ENCODE measurements at regions not wholly inside any gene's neighbourhood (a gene's known extent, or its start where the extent isn't known, plus 50 kb on each side); places are given as distances from the start of the nearest gene placed in this dataset.
A peak's percentile ranks its signal among the peaks of the same experiment; 100 is the strongest.

- TF ChIP-seq CTCF (conservative IDR thresholded peaks at IDR 0.05) = no peak
- H3K27me3 Mint-ChIP-seq = no peaks in the 10 kb centered on the region
Measured at GRCh38 chr13:48165063-48165462, 67.9 kb upstream of the ITM2B start.

GRCh38 chr13:48163061-48163460 lies 68.2 kb upstream of the MED4 start:
- no peak overlapping the region for H3K27ac Mint-ChIP-seq
- no peaks in the 10 kb centered on the region for H3K9me3 Mint-ChIP-seq

More at GRCh38 chr13:48165063-48165462, 67.9 kb upstream of the ITM2B start:
- no peak for DNase-seq (ENCODE audit: extremely low spot score, unreplicated experiment)
- Mint-ChIP-seq H3K9me3 (no peaks in the 10 kb centered on the region), H3K4me1 (ENCODE audit: unreplicated experiment) (no peaks in the 10 kb centered on the region), H3K36me3 (no peaks in the 10 kb centered on the region), H3K4me3 (no peak overlapping the region), H3K27ac (no peak overlapping the region)

GRCh38 chr13:48162217-48162616 lies 67.3 kb upstream of the MED4 start:
- H3K27ac Mint-ChIP-seq = no peak overlapping the region

More at GRCh38 chr13:48163061-48163460, 68.2 kb upstream of the MED4 start:
- Mint-ChIP-seq H3K4me1 (ENCODE audit: unreplicated experiment) (no peaks in the 10 kb centered on the region), H3K4me3 (no peak overlapping the region), H3K27me3 (no peaks in the 10 kb centered on the region), H3K36me3 (no peaks in the 10 kb centered on the region)
- no peak for DNase-seq (ENCODE audit: extremely low spot score, unreplicated experiment)
- no peak for TF ChIP-seq CTCF (conservative IDR thresholded peaks at IDR 0.05)

GRCh38 chr13:48161530-48162179 lies 66.8 kb upstream of the MED4 start:
- H3K27ac Mint-ChIP-seq = no peak overlapping the region
- H3K4me1 Mint-ChIP-seq (ENCODE audit: unreplicated experiment) = no peaks in the 10 kb centered on the region
- H3K27me3 Mint-ChIP-seq = no peaks in the 10 kb centered on the region
- no peak for TF ChIP-seq CTCF (conservative IDR thresholded peaks at IDR 0.05)
- H3K36me3 Mint-ChIP-seq = no peaks in the 10 kb centered on the region
- H3K4me3 Mint-ChIP-seq = no peak overlapping the region
- no peak for DNase-seq (ENCODE audit: extremely low spot score, unreplicated experiment)
- H3K9me3 Mint-ChIP-seq = no peaks in the 10 kb centered on the region

More at GRCh38 chr13:48162217-48162616, 67.3 kb upstream of the MED4 start:
- no peaks in the 10 kb centered on the region for H3K9me3 Mint-ChIP-seq
- no peak for DNase-seq (ENCODE audit: extremely low spot score, unreplicated experiment)
- H3K4me1 Mint-ChIP-seq (ENCODE audit: unreplicated experiment) = no peaks in the 10 kb centered on the region
- H3K27me3 Mint-ChIP-seq = no peaks in the 10 kb centered on the region
- H3K4me3 Mint-ChIP-seq = no peak overlapping the region
- TF ChIP-seq CTCF (conservative IDR thresholded peaks at IDR 0.05) = no peak
- no peaks in the 10 kb centered on the region for H3K36me3 Mint-ChIP-seq

GRCh38 chr13:48160606-48161278 lies 65.8 kb upstream of the MED4 start:
- H3K27me3 Mint-ChIP-seq = no peaks in the 10 kb centered on the region

More at GRCh38 chr13:48160606-48161278, 65.8 kb upstream of the MED4 start:
- DNase-seq (ENCODE audit: extremely low spot score, unreplicated experiment) = no peak
- H3K9me3 Mint-ChIP-seq = no peaks in the 10 kb centered on the region
- H3K36me3 Mint-ChIP-seq = no peaks in the 10 kb centered on the region
- H3K4me3 Mint-ChIP-seq = no peak overlapping the region
- peak overlapping the region; percentile 23 for H3K27ac Mint-ChIP-seq
- H3K4me1 Mint-ChIP-seq (ENCODE audit: unreplicated experiment) = no peaks in the 10 kb centered on the region
- TF ChIP-seq CTCF (conservative IDR thresholded peaks at IDR 0.05) = no peak

Measured in type B pancreatic cell (in vitro differentiated cells).